Endothelial cell of umbilical vein (primary cell): ENCODE measurements at regions not wholly inside any gene's neighbourhood (a gene's known extent, or its start where the extent isn't known, plus 50 kb on each side); places are given as distances from the start of the nearest gene placed in this dataset.

Experiments used
- BruUV-seq: library from RNA; stranded (reverse); fragments of 400-500 nt; replicated peaks from 2 replicates; lab custom pipeline; 2021; lab: Mats Ljungman, UMichigan
- CTCF ChIA-PET: fragments of 300-600, 350-600 bp; sonication (Branson Sonifier 250); formaldehyde crosslinking; loops from one replicate; lab custom pipeline; 2021; ENCODE audit warnings: antibody characterized with exemption, inconsistent platforms; lab: Charles Lee
- POLR2A ChIA-PET: fragments of 300-600, 350-600 bp; sonication (Branson Sonifier 250); formaldehyde crosslinking; loops from one replicate; lab custom pipeline; 2021; ENCODE audit warnings: antibody characterized with exemption, inconsistent platforms; lab: Charles Lee
- DNase-seq: peaks from one replicate; pipeline ENCODE4 v3.0.0-alpha.2; 2011; ENCODE audit warnings: low read depth, low spot score
- FAIRE-seq: peaks from 2 replicates; lab custom pipeline; 2011; peaks lifted over from hg19 to GRCh38; lab: Jason Lieb, UNC
- H2AFZ ChIP-seq: 2 replicates; pipeline ENCODE4 v1.6.0; 2012; ENCODE audit warnings: low read depth, low read length, control low read depth, inconsistent platforms
- H3K27ac ChIP-seq: 2 replicates; pipeline ENCODE4 v1.5.1; 2011; ENCODE audit warnings: low read depth, mild to moderate bottlenecking, control low read depth, low read length, moderate library complexity; ENCODE audit not compliant: insufficient read depth
- H3K27me3 ChIP-seq, 2 experiments: 2 replicates each; pipeline versions ENCODE4 v1.6.0 to v1.6.1; 2011; ENCODE audit warnings: low read length in 2 of 2, mixed read lengths in 1 of 2; ENCODE audit not compliant: control insufficient read depth in 2 of 2, insufficient read depth in 2 of 2
- H3K36me3 ChIP-seq, 2 experiments: 2 replicates in 1 of 2; 3 replicates in 1 of 2; pipeline ENCODE4 v1.5.1; 2011; ENCODE audit warnings: low read length in 2 of 2, mild to moderate bottlenecking in 1 of 2, moderate library complexity in 1 of 2; ENCODE audit not compliant: control insufficient read depth in 2 of 2, insufficient read depth in 2 of 2; ENCODE audit errors: extremely low read depth in 1 of 2
- H3K4me1 ChIP-seq: 3 replicates; pipeline ENCODE4 v1.5.1; 2011; ENCODE audit warnings: mild to moderate bottlenecking, low read length; ENCODE audit not compliant: control insufficient read depth, insufficient read depth; ENCODE audit errors: extremely low read depth
- H3K4me2 ChIP-seq: 2 replicates; pipeline ENCODE4 v1.6.1; 2011; ENCODE audit warnings: low read length, control low read depth, mixed read lengths; ENCODE audit not compliant: insufficient read depth
- H3K4me3 ChIP-seq, 3 experiments: fragments of 200-600 bp in 1 of 3; sonication (generic), shearing (Covaris generic) in 1 of 3; replicated peaks in 1 of 3; 2 replicates each; pipeline ENCODE4 v1.5.1; 2011 to 2016; ENCODE audit warnings: control low read depth in 3 of 3, low read length in 3 of 3, mild to moderate bottlenecking in 2 of 3, inconsistent platforms in 1 of 3, low read depth in 1 of 3, moderate library complexity in 1 of 3; ENCODE audit not compliant: insufficient read depth in 1 of 3
- H3K79me2 ChIP-seq: 2 replicates; pipeline ENCODE4 v1.6.0; 2012; ENCODE audit warnings: low read length, inconsistent platforms; ENCODE audit not compliant: control insufficient read depth, insufficient read depth
- H3K9ac ChIP-seq: replicated peaks from 2 replicates; pipeline ENCODE3; 2011; ENCODE audit warnings: low read length, control low read depth; ENCODE audit not compliant: insufficient read depth; ENCODE audit errors: extremely low read depth
- H3K9me1 ChIP-seq: replicated peaks from 3 replicates; pipeline ENCODE4 v1.6.0; 2011; ENCODE audit warnings: mild to moderate bottlenecking, low read length; ENCODE audit not compliant: control insufficient read depth, insufficient read depth; ENCODE audit errors: extremely low read depth
- H3K9me3 ChIP-seq: replicated peaks from 2 replicates; pipeline ENCODE4 v1.5.1; 2012; ENCODE audit warnings: low read length, inconsistent platforms; ENCODE audit not compliant: control insufficient read depth, insufficient read depth
- H4K20me1 ChIP-seq: replicated peaks from 2 replicates; pipeline ENCODE3; 2011; ENCODE audit warnings: mild to moderate bottlenecking, low read length; ENCODE audit not compliant: control insufficient read depth, insufficient read depth; ENCODE audit errors: extremely low read depth
- CTCF ChIP-seq, 2 donors: IDR thresholded peaks; 1 replicate in 1 of 2; 2 replicates in 1 of 2; pipeline ENCODE4 v1.5.1; 2011; ENCODE audit warnings: low read length in 2 of 2, mild to moderate bottlenecking in 2 of 2, moderate library complexity in 2 of 2, control low read depth in 1 of 2, inconsistent platforms in 1 of 2, low read depth in 1 of 2; ENCODE audit not compliant: insufficient read depth in 1 of 2; ENCODE audit errors: extremely low read depth in 1 of 2
- EZH2 ChIP-seq: IDR thresholded peaks from 2 replicates; pipeline ENCODE4 v1.6.1; 2012; ENCODE audit warnings: borderline replicate concordance, low read depth, mild to moderate bottlenecking, moderate library complexity, low read length, inconsistent platforms; ENCODE audit not compliant: severe bottlenecking
- FOS ChIP-seq: IDR thresholded peaks from 2 replicates; pipeline ENCODE4 v1.6.1; 2011; ENCODE audit warnings: mild to moderate bottlenecking, low read length, moderate library complexity, borderline replicate concordance; ENCODE audit not compliant: insufficient read depth
- GATA2 ChIP-seq: IDR thresholded peaks from 2 replicates; pipeline ENCODE4 v1.7.0; 2011; ENCODE audit warnings: low read depth, mild to moderate bottlenecking, moderate library complexity, mixed read lengths, low read length; ENCODE audit not compliant: insufficient read length, insufficient read depth
- JUN ChIP-seq: IDR thresholded peaks from 2 replicates; pipeline ENCODE4 v1.6.1; 2011; ENCODE audit warnings: borderline replicate concordance, low read depth; ENCODE audit not compliant: insufficient read length, insufficient read depth
- MAX ChIP-seq: IDR thresholded peaks from 2 replicates; pipeline ENCODE4 v1.6.1; 2011; ENCODE audit not compliant: insufficient read depth, insufficient read length
- MYC ChIP-seq: IDR thresholded peaks from one replicate; pipeline ENCODE4 v1.6.1; 2011; ENCODE audit warnings: mild to moderate bottlenecking, low read depth, low read length
- POLR2A ChIP-seq: IDR thresholded peaks from 2 replicates; pipeline ENCODE4 v1.6.1; 2012; ENCODE audit warnings: low read depth, mild to moderate bottlenecking, control low read depth, low read length
- POLR2AphosphoS5 ChIP-seq: IDR thresholded peaks from 2 replicates; pipeline ENCODE4 v1.6.1; 2012; ENCODE audit warnings: low read depth, mild to moderate bottlenecking, control low read depth, low read length, moderate library complexity; ENCODE audit not compliant: insufficient read depth
- dilution Hi-C: fragments of 300-500 bp; cut with MboI; formaldehyde crosslinking; loops from one replicate; pipeline ENCODE4 v1.15.0; 2019; ENCODE audit warnings: low sequenced_read_pairs; ENCODE audit not compliant: extremely low pct_ligation_motif_present
- intact Hi-C: fragments of 100-400 bp; cut with micrococcal nuclease; formaldehyde crosslinking; loops from one replicate; pipeline ENCODE4 v1.10.0; 2022

- H3K36me3 ChIP-seq = no peaks in the 10 kb centered on the region
- BruUV-seq = no TSS peak
- no peak overlapping the region for H3K4me3 ChIP-seq
- dilution Hi-C loops (no loop called here), intact Hi-C loops (no loop called here)
- TF ChIP-seq JUN (no peak), MYC (no peak), EZH2 (no peak), POLR2A (no peak), GATA2 (no peak), MAX (no peak), POLR2AphosphoS5 (no peak), CTCF (IDR thresholded peaks at IDR 0.05; ENCODE audit: extremely low read depth in 1 of 2, insufficient read depth in 1 of 2, low read depth in 1 of 2, low read length in 2 of 2) (no peak), FOS (no peak)
- peaks cover 0 to 2% of the 10 kb centered on the region in 2 experiments for H3K27me3 ChIP-seq
- no peaks in the 10 kb centered on the region for H3K9me1 ChIP-seq
- no peaks in the 10 kb centered on the region for H3K4me1 ChIP-seq
- H3K79me2 ChIP-seq = no peaks in the 10 kb centered on the region
- no peak overlapping the region for H3K4me2 ChIP-seq
- DNase-seq = no peak
- H2AFZ ChIP-seq = no peak overlapping the region
- no peaks in the 10 kb centered on the region for H4K20me1 ChIP-seq
- H3K9me3 ChIP-seq = no peaks in the 10 kb centered on the region
- ChIA-PET POLR2A (no interaction called here), CTCF (interaction anchor here (1.2 kb wide), 2 partner anchors 8 to 10 kb away, joined by 3 read pairs; no protein-coding TSS in a partner anchor)
- no peak overlapping the region for H3K27ac ChIP-seq
- H3K9ac ChIP-seq = no peak overlapping the region
- FAIRE-seq = no peak
These were observed 398.3 kb downstream of the MFSD1 start for GRCh38 chr3:159200176-159200575.
